ENCODE measurements at regions not wholly inside any gene's neighbourhood (a gene's known extent, or its start where the extent isn't known, plus 50 kb on each side); places are given as distances from the start of the nearest gene placed in this dataset.

- no peak for TF ChIP-seq RAD21 (IDR thresholded peaks at IDR 0.05; ENCODE audit: low read length)
- TF ChIP-seq CHD2 (IDR thresholded peaks at IDR 0.05; ENCODE audit: low read length, partially characterized antibody): no peak
- no peak for TF ChIP-seq ZBTB33 (IDR thresholded peaks at IDR 0.05; ENCODE audit: borderline replicate concordance, low read depth)
- TF ChIP-seq EZH2phosphoT487 (IDR thresholded peaks at IDR 0.05; ENCODE audit: borderline replicate concordance, low read depth): no peak
- TF ChIP-seq NFIC (IDR thresholded peaks at IDR 0.05; ENCODE audit: borderline replicate concordance): no peak
Measured at GRCh38 chr1:96515430-96515829, 206.2 kb upstream of the PTBP2 start (continued).

GRCh38 chr1:96515925-96516324 is 205.7 kb upstream of the PTBP2 start:
- CTCF ChIA-PET: no interaction called here
- no peaks in the 10 kb centered on the region for H3K79me2 ChIP-seq (ENCODE audit: insufficient read depth)
- WGBS (ENCODE audit: low lambda C conversion rate): 78% methylated on average over 1 of the region's 1 CpG

GRCh38 chr1:96519851-96520578 is 201.6 kb upstream of the PTBP2 start:
- no peak overlapping the region for H3K27ac ChIP-seq (ENCODE audit: low read depth in 2 of 2, low read length in 1 of 2)
- no peak overlapping the region for H3K9ac ChIP-seq
- H3K4me1 ChIP-seq (ENCODE audit: control insufficient read depth in 1 of 2, insufficient read depth in 2 of 2, low read depth in 1 of 2, low read length in 1 of 2): no peaks in the 10 kb centered on the region
- no peaks in the 10 kb centered on the region for H3K9me3 ChIP-seq
- no peaks in the 10 kb centered on the region for H3F3A ChIP-seq (replicated peaks; ENCODE audit: insufficient read depth)
- H3K4me3 ChIP-seq (ENCODE audit: low read depth in 2 of 2, low read length in 1 of 2): no peak overlapping the region
- POLR2A ChIA-PET: no interaction called here
- H3K36me3 ChIP-seq (replicated peaks in 1 of 2; ENCODE audit: control insufficient read depth in 1 of 2, insufficient read depth in 2 of 2, low read length in 1 of 2): no peaks in the 10 kb centered on the region
- no peak overlapping the region for H2AFZ ChIP-seq (ENCODE audit: low read depth)
- TF ChIP-seq TEAD4 (IDR thresholded peaks at IDR 0.05; ENCODE audit: borderline replicate concordance, insufficient read depth) (no peak), TCF12 (IDR thresholded peaks at IDR 0.05) (no peak), FOXM1 (IDR thresholded peaks at IDR 0.05; ENCODE audit: low read depth) (no peak)
- no peak for DNase-seq
- CTCF ChIA-PET: interaction anchor here (0.7 kb wide), 1 partner anchor 18 kb away, joined by 3 read pairs; no protein-coding TSS in a partner anchor
- no peaks in the 10 kb centered on the region for H3K27me3 ChIP-seq (ENCODE audit: insufficient read depth)
- no peaks in the 10 kb centered on the region for H3K79me2 ChIP-seq (ENCODE audit: insufficient read depth)
- no peaks in the 10 kb centered on the region for H3K9me2 ChIP-seq
- WGBS (ENCODE audit: low lambda C conversion rate): 72% methylated on average over 9 of the region's 9 CpGs
- H4K20me1 ChIP-seq (ENCODE audit: insufficient read depth): no peaks in the 10 kb centered on the region
- no peak overlapping the region for H3K4me2 ChIP-seq

More at GRCh38 chr1:96515925-96516324, 205.7 kb upstream of the PTBP2 start:
- Histone ChIP-seq H3F3A (replicated peaks; ENCODE audit: insufficient read depth) (no peaks in the 10 kb centered on the region), H3K4me2 (no peak overlapping the region), H3K4me3 (ENCODE audit: low read depth in 2 of 2, low read length in 1 of 2) (no peak overlapping the region), H3K27ac (ENCODE audit: low read depth in 2 of 2, low read length in 1 of 2) (no peak overlapping the region), H3K9me3 (no peaks in the 10 kb centered on the region), H3K4me1 (ENCODE audit: control insufficient read depth in 1 of 2, insufficient read depth in 2 of 2, low read depth in 1 of 2, low read length in 1 of 2) (no peaks in the 10 kb centered on the region), H3K36me3 (replicated peaks in 1 of 2; ENCODE audit: control insufficient read depth in 1 of 2, insufficient read depth in 2 of 2, low read length in 1 of 2) (no peaks in the 10 kb centered on the region), H2AFZ (ENCODE audit: low read depth) (no peak overlapping the region), H3K27me3 (ENCODE audit: insufficient read depth) (no peaks in the 10 kb centered on the region), H4K20me1 (ENCODE audit: insufficient read depth) (no peaks in the 10 kb centered on the region), H3K9ac (no peak overlapping the region), H3K9me2 (no peaks in the 10 kb centered on the region)
- TF ChIP-seq EP300 (IDR thresholded peaks at IDR 0.05; ENCODE audit: borderline replicate concordance in 1 of 2, low read depth in 1 of 2, low read length in 1 of 2): no peak
- TF ChIP-seq CHD2 (IDR thresholded peaks at IDR 0.05; ENCODE audit: low read length, partially characterized antibody): no peak
- TF ChIP-seq YY1 (IDR thresholded peaks at IDR 0.05; ENCODE audit: low read depth): no peak
- no peak for TF ChIP-seq TAF1 (IDR thresholded peaks at IDR 0.05; ENCODE audit: borderline replicate concordance, low read depth, low read length)
- TF ChIP-seq SMC3 (IDR thresholded peaks at IDR 0.05; ENCODE audit: low read depth, low read length): no peak
- DNase-seq: no peak
- POLR2A ChIA-PET: no interaction called here

All from SK-N-SH (cell line).